BE2C (cell line): ENCODE measurements at regions not wholly inside any gene's neighbourhood (a gene's known extent, or its start where the extent isn't known, plus 50 kb on each side); places are given as distances from the start of the nearest gene placed in this dataset.

ENCODE experiments used
- DNase-seq: peaks from one replicate; pipeline ENCODE4 v3.0.0-alpha.2; 2020
- H3K27me3 ChIP-seq: fragments of 250-450 bp; sonication (Bioruptor Pico); 2 replicates; pipeline ENCODE4 v1.5.1; 2020; ENCODE audit warnings: mild to moderate bottlenecking
- H3K36me3 ChIP-seq: fragments of 250-450 bp; sonication (Bioruptor Pico); 2 replicates; pipeline ENCODE4 v1.5.1; 2020; ENCODE audit warnings: mild to moderate bottlenecking
- H3K4me1 ChIP-seq: fragments of 250-450 bp; sonication (Bioruptor Pico); 2 replicates; pipeline ENCODE4 v1.5.1; 2020
- H3K4me3 ChIP-seq: 2 replicates; pipeline ENCODE4 v1.5.1; 2011; ENCODE audit warnings: low read depth, low read length
- H3K9me3 ChIP-seq: fragments of 250-450 bp; sonication (Bioruptor Pico); 2 replicates; pipeline ENCODE4 v1.5.1; 2020
- TF ChIP-seq, protein P1 (sequence below): IDR thresholded peaks from 2 replicates; pipeline ENCODE4 v1.5.1; 2012; ENCODE audit warnings: mild to moderate bottlenecking, low read depth, low read length

DNA sequence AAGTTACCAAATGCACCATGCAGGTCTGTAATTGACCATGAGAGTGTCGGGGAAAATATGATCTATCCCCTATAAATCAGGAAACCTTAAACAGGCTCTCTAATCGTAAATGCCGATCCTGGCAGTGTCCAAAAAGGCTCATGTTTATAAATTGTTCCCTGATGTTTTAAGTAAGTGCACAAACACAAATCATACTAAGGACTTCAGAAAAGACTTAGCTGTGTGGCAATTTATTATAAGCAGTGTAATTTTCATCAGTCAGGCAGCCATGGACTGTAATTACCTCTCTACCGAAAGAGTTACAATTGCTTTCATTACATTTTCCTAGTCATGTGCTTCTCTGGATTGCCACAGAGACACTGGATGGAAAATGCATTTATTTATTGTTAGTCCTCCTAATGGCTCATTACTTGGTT lies 73.4 kb upstream of the COX10 start:
- no peaks in the 10 kb centered on the region for H3K36me3 ChIP-seq
- DNase-seq, result no peak
- H3K9me3 ChIP-seq, result no peaks in the 10 kb centered on the region
- no peaks in the 10 kb centered on the region for H3K4me1 ChIP-seq
- H3K4me3 ChIP-seq, result peak overlapping the region; percentile 27
- TF ChIP-seq, protein P1, sequence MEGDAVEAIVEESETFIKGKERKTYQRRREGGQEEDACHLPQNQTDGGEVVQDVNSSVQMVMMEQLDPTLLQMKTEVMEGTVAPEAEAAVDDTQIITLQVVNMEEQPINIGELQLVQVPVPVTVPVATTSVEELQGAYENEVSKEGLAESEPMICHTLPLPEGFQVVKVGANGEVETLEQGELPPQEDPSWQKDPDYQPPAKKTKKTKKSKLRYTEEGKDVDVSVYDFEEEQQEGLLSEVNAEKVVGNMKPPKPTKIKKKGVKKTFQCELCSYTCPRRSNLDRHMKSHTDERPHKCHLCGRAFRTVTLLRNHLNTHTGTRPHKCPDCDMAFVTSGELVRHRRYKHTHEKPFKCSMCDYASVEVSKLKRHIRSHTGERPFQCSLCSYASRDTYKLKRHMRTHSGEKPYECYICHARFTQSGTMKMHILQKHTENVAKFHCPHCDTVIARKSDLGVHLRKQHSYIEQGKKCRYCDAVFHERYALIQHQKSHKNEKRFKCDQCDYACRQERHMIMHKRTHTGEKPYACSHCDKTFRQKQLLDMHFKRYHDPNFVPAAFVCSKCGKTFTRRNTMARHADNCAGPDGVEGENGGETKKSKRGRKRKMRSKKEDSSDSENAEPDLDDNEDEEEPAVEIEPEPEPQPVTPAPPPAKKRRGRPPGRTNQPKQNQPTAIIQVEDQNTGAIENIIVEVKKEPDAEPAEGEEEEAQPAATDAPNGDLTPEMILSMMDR, result no peak
- H3K27me3 ChIP-seq, result no peaks in the 10 kb centered on the region

DNA sequence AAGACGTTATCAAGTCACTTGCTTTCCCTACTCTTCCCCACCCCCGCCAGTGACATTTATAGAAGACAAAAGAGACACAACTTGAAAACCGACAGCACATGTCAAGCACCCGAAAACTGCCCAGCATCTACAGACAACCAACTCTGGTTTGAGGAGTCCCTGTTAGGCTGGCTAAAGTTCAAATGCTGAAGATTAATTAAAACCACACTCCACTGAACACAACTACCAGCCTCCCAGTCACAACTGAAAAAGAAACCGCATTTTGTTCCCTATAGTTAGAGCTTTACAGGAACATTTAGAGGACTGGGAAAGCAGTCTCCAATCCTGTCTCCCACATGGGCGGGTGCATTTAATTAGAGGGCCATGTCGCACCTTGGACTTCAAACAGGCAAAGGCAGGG lies 73.0 kb upstream of the COX10 start:
- DNase-seq, result no peak

DNA sequence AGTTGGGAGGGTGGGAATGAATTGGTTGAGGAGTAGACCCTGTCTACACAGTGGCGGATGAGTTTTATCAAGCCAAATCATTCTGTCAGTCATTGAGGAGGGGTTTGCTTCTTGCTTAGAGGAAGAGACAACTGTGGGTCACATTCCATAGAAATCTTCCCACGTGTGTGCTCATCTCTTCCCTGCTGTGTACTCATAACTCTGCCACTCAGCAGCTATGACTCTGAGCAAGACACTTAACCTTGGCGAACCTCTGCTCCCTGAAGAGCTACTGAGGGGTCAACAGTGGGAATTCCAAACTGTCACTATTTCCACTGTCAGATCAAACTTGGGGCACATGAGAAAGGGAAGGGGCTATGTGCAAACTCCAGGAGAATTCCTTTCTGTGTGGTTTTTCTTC lies 72.6 kb upstream of the COX10 start:
- Histone ChIP-seq H3K9me3 (no peaks in the 10 kb centered on the region), H3K36me3 (no peaks in the 10 kb centered on the region), H3K4me1 (no peaks in the 10 kb centered on the region), H3K27me3 (no peaks in the 10 kb centered on the region), H3K4me3 (no peak overlapping the region)
- DNase-seq, result no peak
- TF ChIP-seq, protein P1, result no peak

More for the DNA sequence above, 73.0 kb upstream of the COX10 start:
- peak overlapping the region; percentile 27 for H3K4me3 ChIP-seq
- no peaks in the 10 kb centered on the region for H3K4me1 ChIP-seq
- no peaks in the 10 kb centered on the region for H3K36me3 ChIP-seq
- TF ChIP-seq, protein P1, result no peak
- H3K9me3 ChIP-seq, result no peaks in the 10 kb centered on the region
- no peaks in the 10 kb centered on the region for H3K27me3 ChIP-seq

DNA sequence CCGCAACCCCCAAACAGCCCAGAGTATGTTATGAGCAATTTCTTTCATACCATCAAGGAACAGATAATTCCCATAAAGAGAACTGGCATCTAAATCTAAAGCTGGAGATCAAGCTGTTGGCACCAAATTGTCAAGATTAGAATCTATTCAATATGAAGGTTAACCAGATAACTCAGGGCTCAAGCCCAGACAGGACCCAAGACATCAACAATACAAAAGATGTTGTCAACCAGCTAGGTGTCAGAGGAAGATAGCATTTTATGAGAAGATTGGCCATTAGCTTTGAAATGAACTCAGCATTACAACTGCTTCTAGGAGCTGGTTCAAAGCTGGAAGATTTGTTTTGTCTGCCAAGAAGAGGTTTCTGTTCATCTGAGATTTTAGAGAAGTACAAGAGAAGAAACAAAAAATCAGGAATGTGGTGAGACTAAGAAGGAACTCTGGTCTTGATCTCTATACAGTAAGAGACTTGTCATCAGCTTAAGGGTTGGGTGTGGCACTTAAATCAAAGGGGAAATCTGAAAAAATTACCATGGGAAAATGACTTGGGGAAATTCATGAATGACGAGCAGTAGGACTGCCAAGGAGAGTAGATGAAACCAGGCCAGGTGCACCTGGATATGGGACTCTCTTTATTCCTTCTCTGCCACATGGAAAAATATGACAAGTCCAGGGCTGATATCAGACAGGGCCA lies 64.2 kb upstream of the COX10 start:
- no peak for DNase-seq
- TF ChIP-seq, protein P1, result no peak

DNA sequence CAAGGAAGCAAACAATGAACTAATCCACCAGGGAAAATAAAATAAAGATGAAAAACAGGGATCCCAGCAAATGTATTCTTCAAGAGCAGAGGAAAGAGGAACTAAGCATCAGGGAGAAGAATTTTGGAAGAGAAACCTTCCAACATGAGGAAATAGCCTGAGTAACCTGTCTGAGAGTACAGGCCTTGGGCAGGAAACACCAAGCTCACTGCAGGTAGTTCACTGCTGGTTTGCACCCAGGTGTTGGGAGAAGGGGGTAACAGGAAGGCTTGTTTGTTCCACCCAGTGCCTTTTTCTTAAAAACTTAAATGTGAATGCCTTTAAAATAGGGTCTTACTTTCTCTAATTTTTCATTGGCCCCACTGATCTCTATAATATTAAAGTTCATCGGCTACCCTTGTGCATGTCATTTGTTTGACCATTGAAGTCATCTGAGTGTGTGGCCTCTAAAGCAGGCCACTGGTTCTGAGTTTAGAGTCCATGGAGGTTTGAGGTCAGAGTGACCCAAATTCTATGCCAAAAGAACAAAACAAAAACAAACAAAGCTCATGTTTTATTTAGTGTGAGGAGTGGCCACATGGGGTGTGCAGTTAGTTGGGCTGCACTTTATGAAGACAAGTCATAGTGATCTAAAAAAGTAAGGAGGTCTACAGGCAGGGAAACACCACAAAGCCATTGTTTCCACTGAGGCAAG lies 62.9 kb upstream of the COX10 start:
- H3K4me1 ChIP-seq, result no peaks in the 10 kb centered on the region
- no peak for DNase-seq
- TF ChIP-seq, protein P1, result no peak

More for the DNA sequence above, 64.2 kb upstream of the COX10 start:
- Histone ChIP-seq H3K9me3 (no peaks in the 10 kb centered on the region), H3K4me3 (no peak overlapping the region), H3K4me1 (no peaks in the 10 kb centered on the region), H3K27me3 (no peaks in the 10 kb centered on the region), H3K36me3 (no peaks in the 10 kb centered on the region)

DNA sequence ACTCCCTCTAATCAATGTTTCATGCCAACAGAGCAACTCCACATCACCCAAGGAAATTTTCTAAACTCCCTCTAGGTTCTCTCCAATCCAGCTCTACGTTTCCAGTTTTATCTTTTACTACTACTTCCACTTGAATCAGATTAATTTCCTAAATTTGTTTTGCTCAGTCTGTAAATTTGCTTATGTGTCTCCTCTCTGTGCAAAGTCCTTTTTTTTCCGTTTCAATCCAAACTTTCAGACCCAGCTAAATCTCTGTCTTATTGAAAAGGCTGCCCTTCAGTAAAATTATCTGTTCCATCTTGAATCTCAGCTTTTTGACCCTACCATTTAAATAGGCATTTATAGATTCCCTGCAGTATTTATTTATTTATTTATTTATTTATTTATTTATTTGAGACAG lies 61.4 kb upstream of the COX10 start:
- Histone ChIP-seq H3K4me1 (no peaks in the 10 kb centered on the region), H3K4me3 (no peak overlapping the region), H3K27me3 (no peaks in the 10 kb centered on the region), H3K36me3 (no peaks in the 10 kb centered on the region), H3K9me3 (no peaks in the 10 kb centered on the region)
- TF ChIP-seq, protein P1, result no peak
- no peak for DNase-seq

More for the DNA sequence above, 62.9 kb upstream of the COX10 start:
- H3K36me3 ChIP-seq, result no peaks in the 10 kb centered on the region
- H3K4me3 ChIP-seq, result no peak overlapping the region
- no peaks in the 10 kb centered on the region for H3K9me3 ChIP-seq
- H3K27me3 ChIP-seq, result no peaks in the 10 kb centered on the region
